Left forelimb (tissue), 1 donor: ENCODE measurements at regions not wholly inside any gene's neighbourhood (a gene's known extent, or its start where the extent isn't known, plus 50 kb on each side); places are given as distances from the start of the nearest gene placed in this dataset.

Experiments used
- DNase-seq: peaks from one replicate; pipeline ENCODE4 v3.0.0-alpha.2; 2018; ENCODE audit warnings: low spot score

GRCh38 chr4:33171873-33172525, 2451.8 kb downstream of the PCDH7 start:
- no peak for DNase-seq

- DNase-seq = no peak
Observed at GRCh38 chr4:33176566-33176965, 2456.4 kb downstream of the PCDH7 start.

GRCh38 chr4:33184657-33185290, 2464.6 kb downstream of the PCDH7 start:
- DNase-seq = no peak

DNA sequence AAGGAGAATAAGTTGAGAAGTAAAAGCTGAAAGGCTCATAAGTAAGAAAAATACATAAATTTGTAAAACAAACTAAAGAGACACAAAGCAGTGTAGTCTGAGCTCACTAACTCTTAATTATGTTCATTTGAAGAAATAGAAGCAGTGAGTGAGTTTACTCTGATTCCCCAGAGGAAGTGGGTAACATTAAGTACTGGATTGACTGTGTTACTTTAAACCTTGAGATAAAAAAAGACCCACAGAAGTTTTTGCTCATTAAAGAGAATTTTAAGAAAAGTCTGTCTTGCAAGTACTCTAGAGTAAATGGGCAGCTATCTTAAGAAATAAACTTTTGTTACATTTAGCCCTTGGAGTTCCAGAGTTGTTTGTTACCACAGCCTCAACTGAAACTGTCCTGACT, 2466.9 kb downstream of the PCDH7 start:
- no peak for DNase-seq

DNA sequence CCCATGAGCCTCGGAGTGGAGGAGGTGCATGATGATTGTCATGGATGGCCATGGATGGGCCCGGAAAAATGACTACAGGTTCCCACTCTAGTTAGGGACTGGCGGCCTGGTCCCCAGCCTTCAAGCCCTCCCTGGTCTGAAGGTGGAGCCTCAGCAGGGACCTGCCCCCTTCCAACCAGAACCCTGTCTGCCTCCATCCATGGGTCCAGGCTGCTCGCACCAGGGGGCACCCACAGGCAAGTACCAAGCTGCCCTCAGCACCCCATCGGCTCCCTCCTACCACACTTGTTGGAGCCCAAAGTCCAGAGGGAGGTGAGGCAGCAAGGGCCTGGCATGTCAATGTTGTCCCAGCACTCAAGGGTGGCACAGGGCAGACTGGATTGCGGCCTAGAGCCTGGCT, 2468.6 kb downstream of the PCDH7 start:
- DNase-seq = no peak

DNA sequence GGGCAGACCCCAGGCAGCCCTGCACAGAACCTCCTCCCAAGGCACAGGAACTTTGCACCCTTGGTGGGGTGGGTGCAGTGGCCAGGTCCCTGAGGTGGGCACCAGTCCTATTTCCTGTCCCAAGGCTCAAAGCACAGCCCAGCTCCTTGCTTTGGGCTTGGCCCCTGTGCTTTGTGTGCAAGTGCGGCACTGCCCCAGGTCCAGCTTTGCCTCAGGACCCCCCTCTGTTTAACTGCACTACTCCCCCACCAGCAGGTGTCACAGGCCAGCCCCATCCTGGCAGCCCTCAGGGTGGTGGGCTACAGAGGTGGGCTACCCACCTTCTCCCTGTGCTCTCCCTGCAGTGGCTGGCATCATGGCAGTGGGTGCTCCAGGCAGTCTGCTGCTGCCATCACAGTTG, 2469.0 kb downstream of the PCDH7 start:
- no peak for DNase-seq

- no peak for DNase-seq
Observed at GRCh38 chr4:33193109-33193508, 2472.9 kb downstream of the PCDH7 start.

- DNase-seq = no peak
Observed at GRCh38 chr4:33200377-33200776, 2480.2 kb downstream of the PCDH7 start.

GRCh38 chr4:33218238-33218637, 2498.1 kb downstream of the PCDH7 start:
- DNase-seq = no peak

GRCh38 chr4:33226133-33226532, 2506.0 kb downstream of the PCDH7 start:
- no peak for DNase-seq

DNA sequence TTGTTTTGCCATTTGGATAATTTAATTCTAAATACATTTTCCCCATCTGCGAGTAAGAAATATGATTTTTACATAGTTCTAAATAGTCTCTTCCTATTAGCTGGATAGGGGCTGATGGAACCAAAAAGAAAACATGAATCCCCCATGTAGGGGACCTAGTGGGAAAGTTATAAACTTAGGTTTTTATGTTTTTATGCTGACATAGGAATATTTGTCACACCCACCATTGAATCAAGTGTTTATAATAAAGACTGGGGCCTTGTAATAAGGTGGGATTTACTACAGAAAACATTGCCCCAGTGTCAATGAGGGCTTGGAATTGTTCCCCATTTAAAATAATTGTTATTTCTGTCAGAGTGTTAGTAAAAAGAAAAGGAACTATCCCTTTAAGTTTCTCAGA, 2506.6 kb downstream of the PCDH7 start:
- no peak for DNase-seq

- DNase-seq = no peak
Observed at GRCh38 chr4:33255094-33255493, 2534.9 kb downstream of the PCDH7 start.

- DNase-seq = no peak
Observed at GRCh38 chr4:33255507-33255906, 2535.3 kb downstream of the PCDH7 start.

DNA sequence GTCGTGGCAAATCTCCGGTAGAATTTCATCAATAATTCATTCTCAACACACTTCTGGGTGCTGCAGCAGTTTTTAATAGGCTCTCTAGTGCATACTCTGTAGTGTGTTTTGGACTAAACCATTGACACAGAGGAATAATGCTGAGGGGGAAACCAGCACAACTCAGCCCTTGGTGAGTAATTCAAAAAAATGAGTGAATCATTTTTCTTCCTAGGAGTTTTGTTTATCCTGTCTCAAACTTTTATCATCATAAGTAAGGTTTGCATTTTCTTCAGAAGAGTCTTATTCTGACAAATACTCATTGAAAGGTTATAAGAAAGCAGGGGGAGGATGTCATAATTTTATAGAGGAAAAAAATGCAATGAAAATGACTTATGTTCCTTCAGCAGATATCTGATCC, 2542.7 kb downstream of the PCDH7 start:
- DNase-seq = no peak

DNA sequence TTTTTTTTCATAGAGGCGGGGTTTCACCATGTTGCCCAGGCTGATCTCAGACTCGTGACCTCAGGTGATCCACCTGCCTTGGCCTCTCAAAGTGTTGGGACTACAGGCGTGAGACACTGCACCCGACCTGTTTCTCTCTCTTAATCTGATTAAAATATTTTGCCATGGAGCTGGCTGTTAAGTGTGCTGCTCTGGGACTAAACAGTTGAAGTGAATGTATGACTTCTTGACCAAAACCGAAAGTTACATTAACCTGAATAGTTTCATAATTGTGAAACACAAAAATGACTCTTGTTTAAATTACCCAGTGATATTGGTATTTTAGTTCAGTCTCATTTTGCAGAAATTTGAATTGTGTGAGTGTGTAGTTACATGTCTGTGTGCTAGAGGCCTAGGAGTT, 2548.6 kb downstream of the PCDH7 start:
- DNase-seq = no peak

DNA sequence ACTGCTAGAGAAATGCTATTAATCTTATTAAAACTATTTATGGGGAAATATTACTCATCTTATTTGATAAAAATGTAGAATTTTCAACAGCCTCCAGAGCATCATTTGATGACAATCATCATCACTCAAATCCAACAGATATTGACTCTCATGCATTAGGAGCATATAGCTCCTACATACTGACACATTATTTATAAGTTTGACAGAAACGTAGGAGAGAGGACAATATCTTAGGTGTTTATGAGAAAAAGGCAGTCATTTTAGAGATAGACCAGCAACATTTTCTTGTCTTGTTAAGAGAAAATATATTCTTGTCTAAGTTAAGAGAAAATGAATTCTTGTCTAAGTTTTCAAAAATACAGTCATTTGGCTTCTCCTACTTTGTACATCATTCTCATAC, 2550.2 kb downstream of the PCDH7 start:
- no peak for DNase-seq

DNA sequence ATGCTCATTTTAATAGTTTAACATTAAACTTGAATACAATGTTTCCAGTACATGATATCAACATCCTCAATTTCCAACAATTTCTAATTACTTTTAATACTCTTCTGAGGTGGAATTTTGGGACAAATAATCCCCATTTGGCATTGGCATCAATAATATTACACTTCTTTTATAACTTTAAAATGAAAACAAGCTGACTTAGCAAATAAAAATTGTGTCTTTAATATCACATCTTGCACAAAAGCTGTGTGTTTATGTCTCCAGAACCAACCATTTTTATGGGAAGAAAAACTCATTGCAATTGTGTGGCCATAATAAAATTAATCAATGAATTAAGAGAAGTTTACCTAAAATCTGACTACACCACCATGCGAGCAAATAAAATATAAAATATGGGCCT, 2552.6 kb downstream of the PCDH7 start:
- DNase-seq = no peak

DNA sequence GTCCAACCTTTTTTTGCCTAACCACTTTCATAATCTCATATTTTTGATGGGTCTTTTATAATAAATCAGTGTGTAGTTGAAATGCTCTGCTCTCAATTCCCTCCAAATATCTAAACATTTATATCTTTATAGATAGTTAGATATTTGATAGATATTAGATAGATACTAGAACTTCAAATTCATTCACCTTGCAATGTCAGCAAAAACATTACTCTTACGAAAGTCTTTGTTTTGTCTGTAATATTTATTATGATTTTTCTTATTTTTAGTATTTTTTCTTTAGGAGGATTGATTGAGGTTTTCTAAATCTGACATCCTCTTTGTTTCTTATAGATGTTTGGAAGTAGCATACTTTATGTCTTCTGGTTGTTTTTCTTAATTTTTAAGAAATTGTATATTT, 2563.6 kb downstream of the PCDH7 start:
- DNase-seq = no peak

- DNase-seq = no peak
Observed at GRCh38 chr4:33296876-33297455, 2576.8 kb downstream of the PCDH7 start.

DNA sequence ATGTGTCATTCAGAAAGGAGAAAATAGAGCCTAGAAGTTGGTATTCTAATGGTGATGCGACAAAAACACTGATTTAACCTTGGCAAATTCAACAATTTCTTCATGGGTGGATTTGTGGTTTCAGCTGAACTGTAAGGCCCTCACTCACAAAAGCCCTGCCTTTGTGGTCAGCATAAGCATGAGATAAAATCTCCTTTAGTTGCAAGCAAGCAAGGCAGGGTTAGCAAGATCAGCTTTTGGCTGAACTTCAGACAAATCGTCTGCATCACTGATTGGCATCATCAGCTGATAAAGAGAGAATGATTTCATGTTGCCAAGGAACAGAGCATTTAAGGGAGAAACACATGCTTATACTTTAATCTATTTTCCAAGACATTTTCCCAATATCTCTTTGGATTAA, 2582.2 kb downstream of the PCDH7 start:
- no peak for DNase-seq

- DNase-seq = no peak
Observed at GRCh38 chr4:33306131-33306530, 2586.0 kb downstream of the PCDH7 start.

- no peak for DNase-seq
Observed at GRCh38 chr4:33316033-33316432, 2595.9 kb downstream of the PCDH7 start.

- no peak for DNase-seq
Observed at GRCh38 chr4:33316578-33316977, 2596.4 kb downstream of the PCDH7 start.

- DNase-seq = no peak
Observed at GRCh38 chr4:33323393-33323792, 2603.2 kb downstream of the PCDH7 start.
